Activated B cell treated with CpG ODN at 0.5 μM for 24 hours (primary cell): ENCODE measurements at regions not wholly inside any gene's neighbourhood (a gene's known extent, or its start where the extent isn't known, plus 50 kb on each side); places are given as distances from the start of the nearest gene placed in this dataset.
"Not testable (repeated sequence)": the region's sequence is repeated elsewhere in the genome, so short reads cannot be mapped to it uniquely, and the experiment has no call there.

Experiments used
- ATAC-seq: fragments of 200-7000 bp; cut with Tn5 transposase; one replicate; pipeline ENCODE4 v1.10.0; 2021; ENCODE audit warnings: low read depth, mild to moderate bottlenecking, moderate library complexity
- CTCF ChIA-PET: fragments of 350-600 bp; sonication (Branson Sonifier 250); formaldehyde crosslinking; loops from one replicate; lab custom pipeline; 2021; ENCODE audit warnings: antibody characterized with exemption; lab: Charles Lee
- POLR2A ChIA-PET: fragments of 350-600 bp; sonication (Branson Sonifier 250); formaldehyde crosslinking; loops from one replicate; lab custom pipeline; 2021; ENCODE audit warnings: antibody characterized with exemption; lab: Charles Lee
- DNase-seq: peaks from one replicate; pipeline ENCODE4 v3.0.0; 2022
- H3K27ac Mint-ChIP-seq: one replicate; pipeline ENCODE4 v1.8.0; 2020; ENCODE audit warnings: mixed read lengths
- H3K27me3 Mint-ChIP-seq: one replicate; pipeline ENCODE4 v1.8.0; 2021; ENCODE audit warnings: mixed read lengths
- H3K36me3 Mint-ChIP-seq: one replicate; pipeline ENCODE4 v1.8.0; 2021; ENCODE audit warnings: low read depth, mixed read lengths
- H3K4me1 Mint-ChIP-seq: one replicate; pipeline ENCODE4 v1.8.0; 2021; ENCODE audit warnings: mixed read lengths
- H3K4me3 Mint-ChIP-seq: one replicate; pipeline ENCODE4 v1.8.0; 2020; ENCODE audit warnings: mild to moderate bottlenecking, mixed read lengths
- H3K9me3 Mint-ChIP-seq: one replicate; pipeline ENCODE4 v1.8.0; 2020; ENCODE audit warnings: mixed read lengths
- CTCF ChIP-seq: fragments of 200-600 bp; IDR thresholded peaks from one replicate; pipeline ENCODE4 v1.8.0; 2022; ENCODE audit warnings: antibody characterized with exemption, mild to moderate bottlenecking
- intact Hi-C: fragments of 100-400 bp; cut with micrococcal nuclease; formaldehyde crosslinking; loops from one replicate; pipeline ENCODE4 v1.15.1; 2024

GRCh38 chr12:114152066-114152465 lies 185.9 kb upstream of the RBM19 start:
- H3K27me3 Mint-ChIP-seq, result peaks cover 6% of the 10 kb centered on the region
- no peak overlapping the region for H3K4me3 Mint-ChIP-seq
- ChIA-PET POLR2A (no interaction called here), CTCF (no interaction called here)
- H3K4me1 Mint-ChIP-seq, result no peaks in the 10 kb centered on the region
- H3K27ac Mint-ChIP-seq, result no peak overlapping the region
- DNase-seq (no peak), ATAC-seq (no peak)
- no peak for TF ChIP-seq CTCF
- intact Hi-C loops, result no loop called here
- no peaks in the 10 kb centered on the region for H3K9me3 Mint-ChIP-seq
- no peaks in the 10 kb centered on the region for H3K36me3 Mint-ChIP-seq

DNA sequence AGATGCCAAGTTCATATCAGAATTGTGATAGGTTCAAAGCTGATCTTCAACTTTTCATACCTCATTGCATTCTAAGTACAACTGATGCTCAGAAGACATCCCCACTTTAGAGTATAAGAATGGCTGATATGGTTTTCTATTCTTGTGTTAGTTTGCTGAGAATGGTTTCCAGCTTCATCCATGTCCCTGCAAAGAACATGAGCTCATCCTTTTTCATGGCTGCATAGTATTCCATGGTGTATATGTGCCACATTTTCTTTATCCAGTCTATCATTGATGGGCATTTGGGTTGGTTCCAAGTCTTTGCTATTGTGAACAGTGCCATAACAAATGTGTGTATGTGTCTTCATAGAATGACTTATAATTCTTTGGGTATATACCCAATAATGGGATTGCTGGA lies 184.5 kb upstream of the RBM19 start:
- H3K9me3 Mint-ChIP-seq, H3K4me1 Mint-ChIP-seq, H3K4me3 Mint-ChIP-seq, H3K36me3 Mint-ChIP-seq, ATAC-seq, CTCF ChIA-PET, H3K27ac Mint-ChIP-seq, intact Hi-C loops, H3K27me3 Mint-ChIP-seq, DNase-seq, POLR2A ChIA-PET: not testable (repeated sequence)

DNA sequence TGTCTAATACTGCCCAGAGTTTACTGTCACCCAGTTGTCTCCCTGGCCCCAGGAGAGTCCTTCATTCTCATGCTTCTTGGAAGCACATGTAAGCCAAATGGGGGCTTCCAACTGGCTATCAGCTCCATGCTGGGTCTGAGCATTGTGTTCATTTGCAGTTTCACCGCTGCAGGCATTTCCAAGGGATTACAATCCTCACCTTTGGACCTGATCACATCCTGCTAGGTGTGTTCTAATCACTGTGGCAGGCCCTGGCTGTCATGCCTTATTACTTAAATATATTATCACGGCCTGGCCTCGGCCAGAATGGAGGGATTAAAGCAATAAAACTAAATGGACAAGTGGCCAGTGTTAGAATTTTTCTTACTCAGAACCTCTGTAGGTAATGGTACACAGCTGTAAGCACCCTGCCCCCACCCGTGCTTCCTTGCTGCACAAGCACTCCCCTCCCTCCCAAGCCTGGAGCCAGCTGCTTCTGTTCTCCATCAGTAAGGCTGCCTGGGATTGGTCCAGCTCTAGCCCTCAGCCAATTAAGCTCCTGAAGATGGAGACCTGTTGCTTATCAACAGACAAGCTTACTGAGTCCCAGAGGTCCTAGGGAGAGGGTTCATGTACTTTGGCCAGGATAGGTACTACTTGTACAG lies 175.9 kb upstream of the RBM19 start:
- POLR2A ChIA-PET, result no interaction called here
- Mint-ChIP-seq H3K27me3 (no peaks in the 10 kb centered on the region), H3K4me1 (no peaks in the 10 kb centered on the region)

DNA sequence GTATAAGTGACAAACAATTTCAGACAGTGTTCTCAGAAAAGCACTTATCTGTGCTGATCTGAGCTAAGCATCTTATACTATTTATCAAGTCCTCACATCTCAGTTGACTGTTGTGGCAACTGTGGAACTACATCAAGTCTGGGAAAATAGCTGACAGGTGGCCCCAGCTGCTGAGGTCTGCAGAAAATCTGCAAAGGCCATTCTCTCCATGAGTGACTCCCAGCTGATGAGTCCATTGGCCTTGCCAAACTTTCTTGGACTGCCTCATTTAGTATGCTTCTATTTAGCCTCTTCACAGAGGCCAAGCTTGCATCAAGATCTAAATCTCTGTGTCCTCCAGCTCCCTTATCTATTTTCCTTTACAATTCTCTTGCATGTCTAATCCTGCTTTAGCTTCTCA lies 174.5 kb upstream of the RBM19 start:
- no peak for ATAC-seq
- Mint-ChIP-seq H3K4me1 (no peaks in the 10 kb centered on the region), H3K36me3 (no peaks in the 10 kb centered on the region), H3K27ac (no peak overlapping the region), H3K27me3 (no peaks in the 10 kb centered on the region), H3K9me3 (no peaks in the 10 kb centered on the region), H3K4me3 (no peak overlapping the region)
- intact Hi-C loops, result no loop called here
- CTCF ChIA-PET, result no interaction called here
- TF ChIP-seq CTCF, result no peak
- DNase-seq, result no peak
- POLR2A ChIA-PET, result no interaction called here

More for the DNA sequence above, 175.9 kb upstream of the RBM19 start:
- CTCF ChIA-PET, result no interaction called here
- Mint-ChIP-seq H3K27ac (no peak overlapping the region), H3K9me3 (no peaks in the 10 kb centered on the region), H3K4me3 (no peak overlapping the region), H3K36me3 (no peaks in the 10 kb centered on the region)
- ATAC-seq (no peak), DNase-seq (no peak)
- no peak for TF ChIP-seq CTCF
- intact Hi-C loops, result no loop called here

DNA sequence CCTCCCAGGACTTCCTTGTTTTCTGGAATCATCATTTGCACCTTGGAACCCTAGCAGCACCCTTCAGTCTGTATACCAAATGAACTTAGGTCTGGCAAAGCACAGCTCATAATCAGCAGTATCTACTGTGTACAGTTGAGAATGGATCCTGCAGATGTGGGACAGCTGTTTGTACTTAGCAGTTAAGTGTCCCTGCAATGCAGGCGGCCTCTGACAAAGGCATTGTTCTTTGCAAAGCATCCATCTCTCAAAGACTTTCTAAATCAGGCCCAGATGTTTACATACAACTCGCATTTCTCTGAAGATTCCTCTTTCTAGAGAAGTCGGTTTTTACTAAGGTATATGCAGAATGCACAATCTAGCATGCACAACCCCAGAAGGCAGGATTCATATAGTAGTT lies 170.5 kb upstream of the RBM19 start:
- ATAC-seq, result no peak
- H3K27ac Mint-ChIP-seq, result no peak overlapping the region
- H3K9me3 Mint-ChIP-seq, result no peaks in the 10 kb centered on the region
- TF ChIP-seq CTCF, result no peak
- H3K27me3 Mint-ChIP-seq, result no peaks in the 10 kb centered on the region
- CTCF ChIA-PET, result no interaction called here
- DNase-seq, result no peak
- no peak overlapping the region for H3K4me3 Mint-ChIP-seq
- intact Hi-C loops, result no loop called here
- no peaks in the 10 kb centered on the region for H3K4me1 Mint-ChIP-seq
- no peaks in the 10 kb centered on the region for H3K36me3 Mint-ChIP-seq
- POLR2A ChIA-PET, result no interaction called here

GRCh38 chr12:114134922-114135321 lies 168.8 kb upstream of the RBM19 start:
- no peak for ATAC-seq
- H3K4me1 Mint-ChIP-seq, result no peaks in the 10 kb centered on the region
- no peaks in the 10 kb centered on the region for H3K36me3 Mint-ChIP-seq
- no peaks in the 10 kb centered on the region for H3K27me3 Mint-ChIP-seq
- ChIA-PET CTCF (no interaction called here), POLR2A (no interaction called here)
- no peaks in the 10 kb centered on the region for H3K9me3 Mint-ChIP-seq
- no peak overlapping the region for H3K4me3 Mint-ChIP-seq
- no peak overlapping the region for H3K27ac Mint-ChIP-seq
- intact Hi-C loops, result no loop called here
- TF ChIP-seq CTCF, result no peak
- DNase-seq, result no peak
